T-helper 2 cell (primary cell): ENCODE measurements at regions not wholly inside any gene's neighbourhood (a gene's known extent, or its start where the extent isn't known, plus 50 kb on each side); places are given as distances from the start of the nearest gene placed in this dataset.
"Not testable (repeated sequence)": the region's sequence is repeated elsewhere in the genome, so short reads cannot be mapped to it uniquely, and the experiment has no call there.

Experiments
- DNase-seq, 5 experiments: peaks; one replicate each; pipeline versions ENCODE4 v3.0.0 to v3.0.0-alpha.2; 2012 to 2022

- no peak for DNase-seq
Observed at GRCh38 chr4:123649250-123649644, 252.7 kb downstream of the SPRY1 start.

GRCh38 chr4:123649645-123650391 lies 253.2 kb downstream of the SPRY1 start:
- DNase-seq = no peak

GRCh38 chr4:123651066-123651465 lies 254.5 kb downstream of the SPRY1 start:
- DNase-seq = no peak

GRCh38 chr4:123651536-123652180 lies 255.1 kb downstream of the SPRY1 start:
- no peak for DNase-seq

- no peak for DNase-seq
Observed at GRCh38 chr4:123652476-123652875, 255.9 kb downstream of the SPRY1 start.

- DNase-seq = no peak
Observed at GRCh38 chr4:123653236-123653635, 256.6 kb downstream of the SPRY1 start.

- not testable (repeated sequence) for DNase-seq
Observed at GRCh38 chr4:123656746-123657294, 260.2 kb downstream of the SPRY1 start.

GRCh38 chr4:123657606-123658005 lies 261.0 kb downstream of the SPRY1 start:
- DNase-seq = not testable (repeated sequence)

GRCh38 chr4:123659262-123659661 lies 262.7 kb downstream of the SPRY1 start:
- no peak for DNase-seq

- no peak for DNase-seq
Observed at GRCh38 chr4:123659730-123660129, 263.1 kb downstream of the SPRY1 start.

GRCh38 chr4:123661080-123661737 lies 264.6 kb downstream of the SPRY1 start:
- DNase-seq = peak in 1 of 5 experiments; percentile 3

GRCh38 chr4:123662827-123663226 lies 266.2 kb downstream of the SPRY1 start:
- DNase-seq = no peak

GRCh38 chr4:123666486-123666885 lies 269.9 kb downstream of the SPRY1 start:
- no peak for DNase-seq

GRCh38 chr4:123667496-123667895 lies 270.9 kb downstream of the SPRY1 start:
- DNase-seq = no peak

GRCh38 chr4:123667991-123668390 lies 271.4 kb downstream of the SPRY1 start:
- no peak for DNase-seq

GRCh38 chr4:123671636-123672404 lies 275.2 kb downstream of the SPRY1 start:
- peak in 1 of 5 experiments; percentile 51 for DNase-seq

GRCh38 chr4:123672987-123673386 lies 276.4 kb downstream of the SPRY1 start:
- DNase-seq = peak in 1 of 5 experiments; percentile 4

- DNase-seq = peak in 1 of 5 experiments; percentile 25
Observed at GRCh38 chr4:123673971-123674370, 277.4 kb downstream of the SPRY1 start.

- DNase-seq = no peak
Observed at GRCh38 chr4:123674762-123675465, 278.3 kb downstream of the SPRY1 start.

- DNase-seq = no peak
Observed at GRCh38 chr4:123675567-123675966, 279.0 kb downstream of the SPRY1 start.

GRCh38 chr4:123676071-123676889 lies 279.7 kb downstream of the SPRY1 start:
- DNase-seq = no peak
